Iris pigment epithelial cell (primary cell): ENCODE measurements at regions not wholly inside any gene's neighbourhood (a gene's known extent, or its start where the extent isn't known, plus 50 kb on each side); places are given as distances from the start of the nearest gene placed in this dataset.

Experiments
- DNase-seq: peaks from one replicate; pipeline ENCODE4 v3.0.0-alpha.2; 2011; ENCODE audit warnings: low read depth

DNA sequence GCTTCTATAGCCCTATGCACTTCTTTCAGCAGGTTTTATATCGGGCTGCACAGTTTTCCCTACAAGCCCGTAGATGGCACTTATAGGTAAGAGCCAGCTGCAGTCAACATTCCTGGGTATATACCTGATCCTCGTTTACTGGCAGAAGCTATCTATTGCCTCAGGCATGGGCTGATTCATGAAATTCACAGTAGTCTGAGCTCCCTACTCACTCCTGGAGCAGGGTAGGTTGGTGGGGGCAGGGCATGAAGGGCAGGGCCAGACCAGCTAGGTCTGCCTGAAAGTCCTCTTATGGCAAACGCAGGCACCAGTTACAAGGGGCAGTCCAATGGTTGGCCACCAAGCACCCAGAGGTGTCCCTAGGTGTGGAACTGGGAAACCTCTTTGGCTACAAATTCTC is 345.8 kb downstream of the RPS29 start:
- DNase-seq, result no peak

DNA sequence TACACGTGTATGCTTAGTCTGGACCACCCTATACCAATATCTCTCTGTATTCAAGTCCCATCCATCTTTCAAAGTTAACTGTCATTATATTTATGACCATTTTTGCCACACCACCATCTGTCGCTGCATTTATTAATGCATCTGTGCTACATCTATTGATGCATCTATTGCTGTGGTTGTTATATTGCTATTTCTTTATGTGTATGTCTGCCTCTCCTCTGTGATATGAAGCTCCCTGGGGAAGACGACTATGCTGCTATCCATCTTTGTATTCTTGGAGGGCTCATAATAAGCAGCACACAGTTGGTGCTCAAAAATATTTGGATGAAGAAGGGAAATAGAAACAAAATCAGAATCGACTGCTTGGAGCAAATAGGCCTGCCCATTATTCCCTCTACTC is 357.6 kb downstream of the RPS29 start:
- no peak for DNase-seq

DNA sequence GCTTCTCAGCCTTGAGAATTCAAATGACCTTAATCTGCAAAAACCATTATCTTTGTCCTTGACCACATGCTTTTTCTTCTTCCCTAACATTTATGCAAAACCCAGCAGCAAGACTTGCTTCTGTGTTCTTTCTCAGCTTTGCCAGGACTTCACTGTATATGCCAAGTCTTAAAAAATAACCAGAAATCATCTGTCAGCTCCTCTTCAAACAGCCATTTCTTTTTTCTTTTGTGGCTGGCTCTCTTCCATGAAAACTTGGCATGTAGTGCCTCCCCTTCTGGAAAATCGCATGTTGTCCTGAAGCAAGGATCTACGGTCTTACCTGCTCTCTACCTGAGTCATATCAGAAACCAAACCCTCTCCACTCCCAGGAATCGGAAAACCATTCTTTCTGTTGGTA is 364.9 kb downstream of the RPS29 start:
- DNase-seq, result no peak

DNA sequence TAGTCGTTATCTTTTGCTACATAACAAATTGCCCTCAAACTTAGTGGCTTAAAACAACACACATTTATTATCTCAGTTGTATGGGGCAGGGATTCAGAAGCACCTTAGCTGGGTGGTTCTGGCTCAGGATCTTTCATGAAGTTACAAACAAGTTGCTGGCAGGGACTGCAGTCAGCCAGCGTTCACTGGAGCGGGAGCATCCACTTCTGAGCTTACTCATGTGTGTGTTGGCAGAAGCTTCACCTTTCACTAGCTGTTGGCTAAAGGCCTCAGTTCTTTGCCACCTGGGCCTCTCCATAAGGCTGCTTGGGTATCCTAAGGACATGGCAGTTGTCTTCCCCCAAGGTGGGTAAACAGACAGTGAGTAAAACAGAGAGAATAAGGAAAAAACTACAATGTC is 365.7 kb downstream of the RPS29 start:
- DNase-seq, result no peak

DNA sequence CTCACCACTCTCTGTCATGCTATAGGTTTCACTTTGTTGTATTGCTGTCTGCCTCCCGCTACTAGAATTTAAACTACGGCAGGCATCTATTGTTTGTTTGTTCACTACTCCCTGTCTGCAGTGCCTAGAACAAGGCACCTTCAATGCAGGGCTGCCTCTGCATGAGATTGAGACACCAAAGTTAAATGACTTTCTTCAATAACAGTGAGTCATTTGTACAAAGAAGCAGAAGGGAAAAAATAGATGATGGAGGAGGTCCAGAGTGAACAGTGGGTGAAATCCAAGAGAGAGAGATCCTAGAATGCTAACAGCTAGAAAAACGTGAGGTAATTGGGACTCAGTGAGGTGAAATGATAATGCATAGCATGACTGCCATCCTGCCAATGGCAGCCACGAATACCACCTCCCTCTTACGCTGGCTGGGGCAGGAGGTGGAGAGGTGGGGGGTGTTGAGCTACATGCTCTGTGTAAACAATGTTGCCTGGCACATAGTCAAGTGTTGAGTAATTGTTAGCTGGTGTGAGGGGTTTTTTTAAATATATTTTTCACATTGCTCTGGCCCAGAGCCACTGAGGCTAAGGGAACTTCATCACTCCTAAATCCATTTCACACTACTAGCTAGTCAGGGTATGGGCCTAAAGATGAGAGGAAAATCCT is 367.6 kb downstream of the RPS29 start:
- no peak for DNase-seq

DNA sequence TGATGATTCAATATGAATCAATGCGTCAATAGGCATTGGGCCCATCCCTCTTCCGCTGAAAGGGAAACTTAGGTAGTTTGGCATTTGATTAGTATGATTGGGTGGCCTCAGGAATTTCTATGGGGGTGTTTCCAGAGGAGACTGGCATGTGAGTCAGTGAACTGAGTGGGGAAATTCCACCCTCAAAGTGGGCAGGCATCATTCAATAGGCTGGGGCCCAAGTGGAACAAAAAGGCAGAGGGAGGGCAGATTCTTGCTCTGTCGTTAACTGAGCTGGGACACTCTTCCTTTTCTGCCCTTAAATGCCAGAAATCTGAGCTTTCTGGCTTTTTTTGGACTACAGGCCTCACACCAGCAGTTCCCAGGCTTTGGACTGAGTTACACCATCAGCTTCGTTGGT is 373.5 kb downstream of the RPS29 start:
- no peak for DNase-seq

DNA sequence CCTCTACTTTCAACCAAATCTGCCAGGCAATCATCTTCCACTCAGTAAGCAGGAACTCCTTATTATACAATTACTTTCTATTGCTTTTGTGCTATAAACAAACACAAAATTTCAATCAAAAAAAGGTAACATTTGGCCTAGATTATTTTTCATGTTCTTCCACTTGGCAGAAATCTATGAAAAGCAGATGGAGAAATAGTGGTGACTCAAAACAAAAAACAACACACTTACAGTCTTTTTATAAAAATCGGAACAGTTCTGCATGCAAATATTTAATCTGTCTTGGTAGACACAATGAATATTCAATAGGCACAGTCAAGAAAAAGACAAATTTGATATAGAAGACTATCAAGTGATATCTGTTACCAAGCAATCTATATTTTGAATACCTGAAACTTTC is 376.8 kb downstream of the RPS29 start:
- DNase-seq, result no peak

DNA sequence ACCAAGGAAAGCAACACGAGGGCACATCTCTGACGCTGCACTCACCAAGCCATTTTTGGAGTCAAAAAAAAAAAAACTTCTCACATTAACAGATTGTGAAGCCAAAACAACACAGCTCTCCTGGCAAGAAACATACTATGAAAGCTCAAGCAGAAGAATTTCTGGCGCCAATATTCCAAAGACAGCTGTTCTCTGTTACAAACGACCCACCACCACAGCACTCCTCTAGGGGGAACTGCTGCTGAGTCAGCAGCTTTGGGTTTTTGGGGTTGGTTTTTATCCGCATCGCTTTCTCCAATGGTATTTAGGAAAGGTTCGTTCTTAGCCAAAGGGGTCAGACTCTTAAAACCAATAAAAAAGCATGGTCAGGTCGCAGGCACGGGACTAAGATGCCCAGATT is 379.4 kb downstream of the RPS29 start:
- DNase-seq, result no peak

DNA sequence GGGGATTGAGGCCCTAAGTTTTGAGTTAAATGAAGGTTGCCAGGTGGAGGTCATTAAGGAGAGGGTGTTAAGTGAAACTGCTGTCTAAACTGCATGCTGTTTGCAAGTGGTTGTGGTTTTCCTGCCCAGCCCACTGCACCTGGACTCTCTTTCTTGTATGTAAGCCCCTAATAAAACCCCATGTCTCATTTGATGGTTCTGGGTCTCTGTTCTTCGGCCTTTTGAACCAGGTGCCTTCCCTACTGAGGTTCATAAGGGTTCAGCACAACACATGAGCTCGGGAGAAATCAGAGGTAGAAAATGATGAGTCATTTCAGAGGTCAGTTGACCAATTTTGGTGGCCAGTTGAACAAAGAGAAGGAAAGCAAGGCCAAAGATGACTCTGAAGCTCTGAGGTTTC is 382.5 kb downstream of the RPS29 start:
- no peak for DNase-seq

DNA sequence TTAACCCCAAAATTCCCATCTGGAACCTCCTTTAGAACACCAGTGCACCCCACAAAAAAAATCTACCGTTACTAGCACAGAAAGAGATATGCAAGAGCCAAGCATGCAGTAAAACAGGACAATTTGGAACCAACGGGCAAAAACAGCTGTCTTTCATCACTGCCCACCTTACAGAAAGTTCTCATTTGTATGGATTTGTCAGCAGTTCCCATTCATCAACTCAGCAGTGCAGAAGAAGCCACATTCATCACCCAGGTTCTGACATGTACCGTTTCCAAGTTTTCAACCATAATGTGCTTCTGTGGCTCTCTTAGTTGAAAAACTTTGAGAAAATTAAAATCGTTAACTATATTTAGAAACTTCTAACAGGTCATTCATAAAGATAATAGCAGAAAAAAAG is 387.0 kb downstream of the RPS29 start:
- no peak for DNase-seq

DNA sequence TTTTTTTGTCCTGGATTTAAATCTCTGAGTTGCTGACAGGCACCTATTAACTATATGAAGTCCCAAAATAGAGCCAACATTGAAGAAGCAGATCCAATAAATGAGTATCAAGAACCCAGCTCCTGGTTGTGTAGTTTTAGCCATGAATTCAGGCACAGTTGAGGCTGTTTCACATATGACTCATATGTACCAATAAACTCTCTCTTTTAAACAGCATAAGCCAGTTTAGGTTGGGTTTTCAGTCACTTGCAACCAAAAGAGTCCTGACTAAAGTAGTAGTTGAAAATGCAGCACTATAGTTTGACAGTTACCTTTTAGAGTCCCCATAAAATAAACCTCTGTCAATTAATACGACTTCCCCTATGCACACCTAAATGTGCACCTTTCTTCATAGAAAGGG is 389.9 kb downstream of the RPS29 start:
- DNase-seq, result no peak

DNA sequence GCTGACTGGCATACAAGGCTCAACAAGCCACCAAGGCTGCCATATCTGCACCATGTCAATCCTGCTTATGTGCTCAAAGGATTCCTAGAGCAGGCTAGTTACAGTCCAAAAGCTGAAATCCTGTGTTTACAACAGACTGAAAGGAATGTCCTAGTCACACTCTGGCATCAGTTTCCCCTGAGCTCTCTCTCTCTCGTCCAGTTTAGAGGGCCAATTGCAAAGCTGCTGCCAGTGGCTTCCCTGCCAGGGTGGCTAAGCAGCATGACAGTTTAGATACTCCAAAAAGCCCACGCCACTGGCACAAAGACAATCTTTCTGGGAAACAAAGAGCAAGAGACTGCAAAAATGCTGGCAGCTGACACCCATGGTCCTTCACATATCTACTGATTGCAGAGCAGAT is 392.1 kb downstream of the RPS29 start:
- no peak for DNase-seq

DNA sequence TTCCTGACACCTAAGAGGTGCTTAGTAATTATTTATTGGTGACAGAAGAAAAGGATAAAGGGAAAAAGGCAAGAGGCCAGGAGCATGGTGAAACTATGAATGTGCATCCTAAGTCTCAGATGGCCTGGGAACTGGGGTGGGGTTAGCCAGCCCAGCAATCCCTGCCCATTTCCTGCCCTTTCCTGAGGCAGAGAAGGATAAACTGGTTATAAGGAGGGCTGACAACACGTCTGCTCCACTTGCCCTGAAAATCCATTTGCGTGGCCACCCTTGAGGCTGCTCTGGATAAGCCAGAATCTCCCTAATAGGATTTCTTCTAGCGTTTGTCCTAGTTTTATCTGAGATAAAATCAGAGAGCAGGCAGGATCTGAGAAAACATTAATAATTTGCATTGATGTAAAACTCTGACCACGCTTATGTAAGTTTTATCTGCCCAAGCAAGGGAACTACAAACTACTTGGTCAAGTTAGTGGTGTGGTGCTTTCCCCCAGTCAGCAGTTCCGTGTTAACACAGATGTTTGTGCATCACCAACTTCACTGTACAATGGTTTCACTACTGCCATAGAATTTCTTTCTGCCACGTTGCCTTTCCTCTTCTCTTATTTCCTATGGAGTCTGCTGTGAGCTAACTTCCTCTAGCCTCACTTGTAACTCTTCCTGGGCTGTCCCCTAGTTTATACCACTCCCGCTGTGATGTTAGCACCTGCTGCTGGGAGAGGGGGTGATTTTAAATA is 392.7 kb downstream of the RPS29 start:
- DNase-seq, result no peak

DNA sequence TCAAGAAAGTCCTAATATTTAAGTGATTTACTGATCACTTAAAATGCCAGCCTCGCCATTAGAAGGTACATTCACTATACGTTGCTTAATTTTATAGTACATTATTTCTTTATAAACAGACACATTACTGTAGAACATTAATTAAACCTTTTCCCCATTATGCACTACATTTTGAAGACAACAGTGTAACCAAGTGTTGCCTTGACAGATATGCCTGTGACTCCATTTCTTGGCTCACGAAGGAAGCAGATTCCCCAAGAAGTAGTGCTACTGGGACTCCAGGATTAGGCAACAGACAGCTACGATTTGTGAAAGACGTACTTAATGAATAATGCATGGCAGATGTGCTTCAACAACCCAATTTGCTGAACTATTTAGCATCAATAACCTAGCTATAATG is 394.8 kb downstream of the RPS29 start:
- no peak for DNase-seq

DNA sequence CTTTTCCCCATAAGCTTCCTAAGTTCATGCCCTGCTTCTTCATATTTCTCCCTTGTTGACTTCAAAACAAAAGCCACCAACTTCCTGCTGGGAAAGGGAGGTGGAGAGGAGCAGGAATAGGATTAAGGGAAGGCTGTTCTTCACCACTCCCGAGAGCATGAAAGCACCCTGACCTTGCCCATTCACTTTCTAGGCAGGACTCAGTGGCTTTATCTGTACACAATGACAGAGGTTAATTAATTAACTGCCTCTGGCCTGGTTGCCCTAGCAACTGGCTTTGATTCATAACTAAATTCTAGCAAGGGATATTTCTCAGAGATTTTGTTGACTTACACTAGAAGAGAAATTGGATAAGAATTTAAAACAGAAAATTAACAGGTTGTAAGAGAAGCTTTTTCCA is 396.8 kb downstream of the RPS29 start:
- no peak for DNase-seq

DNA sequence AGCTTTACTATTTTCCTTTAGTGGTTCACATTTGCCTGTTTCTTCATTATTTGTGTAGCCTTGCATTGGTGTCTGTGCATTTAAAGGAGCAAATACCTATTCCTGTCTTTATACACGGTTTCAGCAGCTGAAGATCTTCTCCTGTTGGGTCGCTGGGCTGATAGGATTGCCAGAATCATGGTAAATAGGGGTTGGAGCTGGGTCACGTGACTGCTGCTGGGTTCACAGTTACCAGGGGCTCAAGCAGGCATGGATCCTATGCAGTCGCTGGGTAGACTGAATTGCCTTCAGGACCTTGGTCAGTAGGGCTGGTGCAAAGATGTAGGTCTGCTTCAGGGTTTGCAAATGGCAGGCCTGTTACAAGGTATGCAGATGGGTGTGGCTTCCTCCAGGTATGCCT is 398.4 kb downstream of the RPS29 start:
- no peak for DNase-seq

DNA sequence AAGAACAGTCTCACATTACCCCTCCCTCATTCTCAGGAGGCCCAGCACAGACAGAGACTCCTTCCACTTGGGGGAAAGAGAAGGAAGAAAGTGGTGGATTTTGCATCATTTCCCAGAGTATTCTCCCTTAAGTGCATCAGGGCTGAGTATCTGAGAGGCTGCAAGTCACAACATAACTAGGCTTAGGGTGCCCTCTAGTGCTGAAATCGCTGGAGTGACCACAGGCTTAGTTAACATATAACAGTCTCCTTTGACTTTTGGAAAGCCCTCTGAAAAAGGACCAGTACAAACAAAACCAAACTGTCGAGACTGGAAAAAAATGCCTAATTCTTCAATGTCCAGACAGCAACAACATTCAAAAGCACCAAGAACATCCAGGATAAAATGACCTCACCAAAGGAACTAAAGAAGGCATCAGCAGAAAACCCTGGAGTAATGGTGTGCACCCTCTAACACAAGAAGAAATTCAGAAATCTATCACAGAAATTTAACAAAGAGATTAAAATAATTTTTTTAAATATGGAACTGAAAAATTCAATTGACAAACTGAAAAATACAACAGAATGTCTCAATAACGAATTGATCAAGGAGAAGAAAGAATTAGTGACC is 412.3 kb downstream of the RPS29 start:
- DNase-seq, result peak; percentile 68

DNA sequence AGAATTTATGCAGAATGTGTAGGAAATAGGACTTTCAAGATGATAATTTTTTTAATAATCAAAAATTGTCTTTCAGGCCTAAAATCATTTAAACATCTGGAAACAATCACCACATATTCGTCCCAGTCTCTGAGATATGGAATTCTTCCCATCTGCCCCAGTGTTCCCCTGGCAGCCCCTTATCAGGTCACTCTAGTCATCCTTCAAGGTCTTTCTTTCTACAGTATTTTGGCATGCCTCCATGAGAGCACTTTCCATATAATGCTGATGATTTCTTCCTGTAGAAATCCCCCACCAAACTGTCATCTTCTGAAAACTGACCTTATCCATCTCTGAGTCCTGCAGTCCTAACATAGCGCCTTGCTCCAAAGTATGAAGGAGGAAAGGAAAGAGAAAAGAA is 422.1 kb downstream of the RPS29 start:
- DNase-seq, result no peak

DNA sequence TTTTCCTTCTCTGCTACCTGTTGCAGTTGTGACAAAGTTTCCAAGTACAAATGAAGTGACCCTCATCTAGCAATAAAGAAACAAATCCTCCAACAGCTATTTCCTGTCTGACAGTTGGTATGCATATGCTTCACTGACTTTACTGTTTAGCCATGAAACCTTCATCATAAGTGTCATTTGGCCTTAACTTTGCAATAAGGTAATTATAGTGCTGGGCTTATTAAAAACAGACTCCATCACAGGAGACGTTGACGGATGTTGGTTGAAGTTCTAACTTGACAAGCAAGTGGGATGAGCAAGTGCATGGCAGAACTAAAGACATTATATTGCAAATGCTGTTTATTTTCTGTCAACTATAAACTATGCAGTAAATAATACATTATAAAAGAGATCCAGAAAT is 425.2 kb downstream of the RPS29 start:
- no peak for DNase-seq

DNA sequence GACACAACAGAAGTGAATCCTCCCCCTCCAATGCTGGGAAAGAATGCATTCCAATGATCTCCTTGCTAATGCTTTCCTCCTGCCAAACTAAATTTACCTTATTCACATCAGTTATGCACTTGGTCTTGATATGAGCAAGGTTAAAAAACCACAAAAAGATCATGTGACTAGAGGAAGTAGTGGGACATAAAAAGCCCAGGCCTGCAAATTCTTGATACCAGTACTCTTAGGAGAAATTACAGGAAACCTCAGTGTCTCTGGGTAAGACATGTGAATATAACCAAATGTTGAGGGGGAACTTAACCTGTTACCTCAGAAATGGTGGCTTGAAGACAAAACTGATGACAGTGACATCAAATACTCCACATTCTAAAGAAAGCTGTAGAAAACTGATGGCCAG is 427.1 kb downstream of the RPS29 start:
- no peak for DNase-seq

DNA sequence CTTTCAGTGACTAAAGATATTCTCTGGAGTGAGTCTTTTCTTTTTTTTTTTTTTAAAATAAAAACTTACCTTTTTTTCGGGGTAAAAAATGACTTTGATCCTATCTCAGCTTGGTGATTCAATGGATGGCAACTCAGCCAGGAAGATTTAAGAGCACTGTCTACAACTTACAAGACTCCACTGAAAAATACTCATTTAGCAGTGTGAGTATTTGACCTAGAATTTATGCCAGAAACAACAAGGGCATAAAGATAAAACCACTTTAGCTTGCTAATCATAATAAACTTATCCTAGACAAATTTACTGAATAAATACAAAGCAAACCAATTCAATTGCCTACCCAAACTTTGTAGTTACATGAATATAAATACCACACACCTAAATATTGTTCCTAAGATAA is 446.6 kb downstream of the RPS29 start:
- no peak for DNase-seq

DNA sequence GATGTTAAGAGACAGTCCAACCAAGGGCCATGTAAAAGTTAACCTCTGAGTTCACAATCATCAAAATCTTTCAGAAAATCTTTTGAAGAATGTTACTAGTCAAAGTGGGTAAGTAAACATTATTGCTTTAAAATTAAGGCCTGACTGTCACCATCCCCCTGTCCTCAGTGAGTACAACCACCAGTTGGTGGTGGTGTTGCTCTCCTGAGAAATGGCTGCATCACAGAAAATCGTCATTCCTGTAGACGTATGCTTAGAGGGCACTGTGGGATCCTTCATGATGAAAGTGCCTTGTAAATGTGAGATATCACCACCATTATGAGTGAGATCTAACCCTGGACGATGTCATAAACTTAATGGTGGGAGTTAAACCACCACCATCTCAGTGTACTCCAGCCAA is 451.2 kb downstream of the RPS29 start:
- DNase-seq, result no peak

DNA sequence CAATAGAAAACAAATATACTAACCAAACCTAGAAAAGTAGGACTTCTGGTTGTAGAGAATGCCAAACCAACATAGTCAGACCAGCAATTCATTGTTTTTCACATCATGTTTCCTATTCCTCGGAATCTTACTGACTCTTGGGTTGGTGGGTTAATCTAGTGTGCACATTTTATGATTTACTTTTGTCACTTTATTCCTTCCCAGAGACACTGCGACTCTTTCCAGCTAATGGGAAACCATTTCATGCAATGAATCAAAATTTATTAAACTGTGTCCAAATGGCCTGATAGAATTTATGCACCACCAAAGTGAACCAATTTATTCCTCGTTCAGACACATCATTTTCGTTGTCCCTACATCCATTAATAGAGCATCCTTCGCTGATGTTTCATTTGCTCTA is 464.9 kb downstream of the RPS29 start:
- DNase-seq, result no peak
